ENCODE measurements at regions not wholly inside any gene's neighbourhood (a gene's known extent, or its start where the extent isn't known, plus 50 kb on each side); places are given as distances from the start of the nearest gene placed in this dataset.

DNA sequence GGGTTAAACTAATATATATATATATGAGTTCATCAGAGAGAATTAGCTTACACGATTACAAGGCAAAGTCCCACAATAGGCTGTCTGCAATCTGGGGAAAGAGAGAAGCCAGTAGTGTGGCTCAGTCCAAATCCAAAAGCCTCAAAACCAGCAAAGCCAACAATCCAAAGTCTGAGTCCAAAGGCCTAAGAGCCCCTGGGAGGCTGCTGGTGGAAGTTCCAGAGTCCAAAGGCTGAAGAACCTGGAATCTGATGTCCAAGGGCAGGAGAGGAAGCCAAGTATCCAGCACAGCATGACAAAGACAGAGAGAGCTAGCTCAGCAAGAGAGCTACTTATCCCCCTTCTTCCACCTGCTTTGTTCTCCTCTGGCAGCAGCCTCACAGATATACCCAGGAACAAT, 274.7 kb upstream of the ID4 start:
- H3K4me3 ChIP-seq: no peak overlapping the region
- no peak for DNase-seq
- no peak for TF ChIP-seq EZH2 (IDR thresholded peaks at IDR 0.05; ENCODE audit: low read depth)
- TF ChIP-seq, protein P1, sequence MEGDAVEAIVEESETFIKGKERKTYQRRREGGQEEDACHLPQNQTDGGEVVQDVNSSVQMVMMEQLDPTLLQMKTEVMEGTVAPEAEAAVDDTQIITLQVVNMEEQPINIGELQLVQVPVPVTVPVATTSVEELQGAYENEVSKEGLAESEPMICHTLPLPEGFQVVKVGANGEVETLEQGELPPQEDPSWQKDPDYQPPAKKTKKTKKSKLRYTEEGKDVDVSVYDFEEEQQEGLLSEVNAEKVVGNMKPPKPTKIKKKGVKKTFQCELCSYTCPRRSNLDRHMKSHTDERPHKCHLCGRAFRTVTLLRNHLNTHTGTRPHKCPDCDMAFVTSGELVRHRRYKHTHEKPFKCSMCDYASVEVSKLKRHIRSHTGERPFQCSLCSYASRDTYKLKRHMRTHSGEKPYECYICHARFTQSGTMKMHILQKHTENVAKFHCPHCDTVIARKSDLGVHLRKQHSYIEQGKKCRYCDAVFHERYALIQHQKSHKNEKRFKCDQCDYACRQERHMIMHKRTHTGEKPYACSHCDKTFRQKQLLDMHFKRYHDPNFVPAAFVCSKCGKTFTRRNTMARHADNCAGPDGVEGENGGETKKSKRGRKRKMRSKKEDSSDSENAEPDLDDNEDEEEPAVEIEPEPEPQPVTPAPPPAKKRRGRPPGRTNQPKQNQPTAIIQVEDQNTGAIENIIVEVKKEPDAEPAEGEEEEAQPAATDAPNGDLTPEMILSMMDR (conservative IDR thresholded peaks at IDR 0.05): no peak
- H3K36me3 ChIP-seq (ENCODE audit: low read depth): no peaks in the 10 kb centered on the region
- H2AFZ ChIP-seq: no peak overlapping the region
- H3K4me1 ChIP-seq (replicated peaks; ENCODE audit: insufficient read depth): no peaks in the 10 kb centered on the region
- no peaks in the 10 kb centered on the region for H3K79me2 ChIP-seq (ENCODE audit: low read depth)
- no peaks in the 10 kb centered on the region for H3K9me2 ChIP-seq (ENCODE audit: insufficient read depth)
- no peak overlapping the region for H3K4me2 ChIP-seq
- intact Hi-C loops (cut with micrococcal nuclease; ENCODE audit: unreplicated experiment): no loop called here
- no peaks in the 10 kb centered on the region for H3F3A ChIP-seq (ENCODE audit: insufficient read depth, low read depth)
- ChIA-PET POLR2A (ENCODE audit: unreplicated experiment) (no interaction called here), CTCF (no interaction called here)
- H3K27ac ChIP-seq: no peak overlapping the region
- H4K20me1 ChIP-seq (ENCODE audit: insufficient read depth): no peaks in the 10 kb centered on the region
- H3K9me3 ChIP-seq (ENCODE audit: insufficient read depth, low read depth): no peaks in the 10 kb centered on the region
- no peaks in the 10 kb centered on the region for H3K27me3 ChIP-seq (ENCODE audit: insufficient read depth, low read depth)
- no TSS peak for BruUV-seq (replicated peaks)

DNA sequence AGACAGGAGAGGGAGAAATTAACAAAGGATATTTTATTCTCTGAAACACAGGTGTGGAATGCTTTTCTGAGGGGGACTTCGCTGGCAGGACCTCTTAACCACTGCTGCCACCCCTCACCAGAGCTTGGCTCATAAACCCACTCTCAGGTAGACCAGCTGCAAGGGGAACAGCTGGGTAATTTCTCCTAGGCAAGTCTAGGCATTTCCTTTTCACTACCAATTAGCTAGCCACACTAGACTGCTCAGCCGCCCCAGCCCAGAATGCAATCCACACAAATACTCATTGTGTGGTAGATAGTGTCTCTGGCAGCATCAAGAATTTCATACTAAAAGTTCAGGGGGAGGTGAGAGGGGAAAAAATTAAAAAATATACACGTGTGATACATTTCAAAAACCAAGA, 267.6 kb upstream of the ID4 start:
- Histone ChIP-seq H3K9me3 (ENCODE audit: insufficient read depth, low read depth) (no peaks in the 10 kb centered on the region), H3K4me2 (no peak overlapping the region), H4K20me1 (ENCODE audit: insufficient read depth) (no peaks in the 10 kb centered on the region), H3K27ac (no peak overlapping the region), H3K4me1 (replicated peaks; ENCODE audit: insufficient read depth) (no peaks in the 10 kb centered on the region), H3K27me3 (ENCODE audit: insufficient read depth, low read depth) (no peaks in the 10 kb centered on the region), H3F3A (ENCODE audit: insufficient read depth, low read depth) (no peaks in the 10 kb centered on the region), H2AFZ (no peak overlapping the region), H3K36me3 (ENCODE audit: low read depth) (no peaks in the 10 kb centered on the region), H3K9me2 (ENCODE audit: insufficient read depth) (no peaks in the 10 kb centered on the region), H3K79me2 (ENCODE audit: low read depth) (no peaks in the 10 kb centered on the region), H3K4me3 (no peak overlapping the region)
- no peak for TF ChIP-seq EZH2 (IDR thresholded peaks at IDR 0.05; ENCODE audit: low read depth)
- TF ChIP-seq, protein P1 (conservative IDR thresholded peaks at IDR 0.05): no peak
- ChIA-PET POLR2A (ENCODE audit: unreplicated experiment) (no interaction called here), CTCF (no interaction called here)
- DNase-seq: no peak
- intact Hi-C loops (cut with micrococcal nuclease; ENCODE audit: unreplicated experiment): no loop called here
- BruUV-seq (replicated peaks): no TSS peak

DNA sequence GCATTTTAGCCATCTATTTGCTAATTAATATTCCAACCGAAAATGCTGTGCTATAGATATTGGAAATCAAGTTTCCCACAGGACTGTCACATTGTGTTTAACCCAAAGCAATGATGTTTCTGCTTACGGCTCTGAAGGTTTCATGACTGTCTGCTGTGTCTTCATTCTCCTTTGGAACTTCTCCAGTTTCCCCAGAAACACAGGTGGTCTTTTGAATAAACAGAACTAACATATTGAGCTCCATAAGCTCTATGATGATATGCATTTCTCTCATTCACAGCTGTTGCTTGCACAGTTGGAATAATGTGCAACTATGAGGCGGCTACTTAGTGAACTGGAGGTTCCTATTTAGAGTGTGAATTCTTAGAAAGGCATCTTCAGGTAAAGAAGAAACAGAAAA, 266.0 kb upstream of the ID4 start:
- CTCF ChIA-PET: no interaction called here
- H3K36me3 ChIP-seq (ENCODE audit: low read depth): no peaks in the 10 kb centered on the region
- BruUV-seq (replicated peaks): no TSS peak
- H2AFZ ChIP-seq: no peak overlapping the region
- intact Hi-C loops (cut with micrococcal nuclease; ENCODE audit: unreplicated experiment): no loop called here
- H3K4me1 ChIP-seq (replicated peaks; ENCODE audit: insufficient read depth): no peaks in the 10 kb centered on the region
- no peaks in the 10 kb centered on the region for H4K20me1 ChIP-seq (ENCODE audit: insufficient read depth)
- TF ChIP-seq, protein P1 (conservative IDR thresholded peaks at IDR 0.05): no peak
- TF ChIP-seq EZH2 (IDR thresholded peaks at IDR 0.05; ENCODE audit: low read depth): no peak
- no peaks in the 10 kb centered on the region for H3K9me3 ChIP-seq (ENCODE audit: insufficient read depth, low read depth)
- H3F3A ChIP-seq (ENCODE audit: insufficient read depth, low read depth): no peaks in the 10 kb centered on the region
- H3K4me2 ChIP-seq: no peak overlapping the region
- H3K79me2 ChIP-seq (ENCODE audit: low read depth): no peaks in the 10 kb centered on the region
- DNase-seq: no peak
- no peak overlapping the region for H3K27ac ChIP-seq
- H3K4me3 ChIP-seq: no peak overlapping the region
- POLR2A ChIA-PET (ENCODE audit: unreplicated experiment): no interaction called here
- H3K27me3 ChIP-seq (ENCODE audit: insufficient read depth, low read depth): no peaks in the 10 kb centered on the region
- H3K9me2 ChIP-seq (ENCODE audit: insufficient read depth): no peaks in the 10 kb centered on the region

Data from PC-9 (cell line).